ENCODE measurements at regions not wholly inside any gene's neighbourhood (a gene's known extent, or its start where the extent isn't known, plus 50 kb on each side); places are given as distances from the start of the nearest gene placed in this dataset.

DNA sequence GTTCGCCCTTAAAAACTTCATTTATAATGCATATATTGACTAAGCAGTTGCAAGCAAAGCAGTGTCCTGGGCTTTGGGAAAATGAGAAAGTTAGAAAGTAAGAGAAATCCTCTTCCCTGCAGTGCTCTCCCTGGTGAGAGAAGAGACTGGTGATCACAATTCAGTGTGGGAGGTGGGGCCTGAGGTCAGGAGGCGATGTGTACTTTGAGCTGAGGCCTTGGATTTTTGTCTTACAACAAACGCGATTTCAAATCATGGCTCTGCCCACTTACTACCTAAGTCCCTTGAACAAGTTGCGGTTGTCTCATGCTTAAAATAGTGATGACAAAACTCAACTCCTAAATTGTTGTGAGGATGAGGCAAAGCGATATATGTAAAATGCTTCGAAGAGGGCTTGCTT lies 316.3 kb upstream of the NECTIN3 start:
- no peak for DNase-seq (ENCODE audit: low spot score)
- Histone ChIP-seq H3K27ac (no peak overlapping the region), H3K4me3 (no peak overlapping the region)
- TF ChIP-seq, protein P1, sequence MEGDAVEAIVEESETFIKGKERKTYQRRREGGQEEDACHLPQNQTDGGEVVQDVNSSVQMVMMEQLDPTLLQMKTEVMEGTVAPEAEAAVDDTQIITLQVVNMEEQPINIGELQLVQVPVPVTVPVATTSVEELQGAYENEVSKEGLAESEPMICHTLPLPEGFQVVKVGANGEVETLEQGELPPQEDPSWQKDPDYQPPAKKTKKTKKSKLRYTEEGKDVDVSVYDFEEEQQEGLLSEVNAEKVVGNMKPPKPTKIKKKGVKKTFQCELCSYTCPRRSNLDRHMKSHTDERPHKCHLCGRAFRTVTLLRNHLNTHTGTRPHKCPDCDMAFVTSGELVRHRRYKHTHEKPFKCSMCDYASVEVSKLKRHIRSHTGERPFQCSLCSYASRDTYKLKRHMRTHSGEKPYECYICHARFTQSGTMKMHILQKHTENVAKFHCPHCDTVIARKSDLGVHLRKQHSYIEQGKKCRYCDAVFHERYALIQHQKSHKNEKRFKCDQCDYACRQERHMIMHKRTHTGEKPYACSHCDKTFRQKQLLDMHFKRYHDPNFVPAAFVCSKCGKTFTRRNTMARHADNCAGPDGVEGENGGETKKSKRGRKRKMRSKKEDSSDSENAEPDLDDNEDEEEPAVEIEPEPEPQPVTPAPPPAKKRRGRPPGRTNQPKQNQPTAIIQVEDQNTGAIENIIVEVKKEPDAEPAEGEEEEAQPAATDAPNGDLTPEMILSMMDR (IDR thresholded peaks at IDR 0.05) = no peak

DNA sequence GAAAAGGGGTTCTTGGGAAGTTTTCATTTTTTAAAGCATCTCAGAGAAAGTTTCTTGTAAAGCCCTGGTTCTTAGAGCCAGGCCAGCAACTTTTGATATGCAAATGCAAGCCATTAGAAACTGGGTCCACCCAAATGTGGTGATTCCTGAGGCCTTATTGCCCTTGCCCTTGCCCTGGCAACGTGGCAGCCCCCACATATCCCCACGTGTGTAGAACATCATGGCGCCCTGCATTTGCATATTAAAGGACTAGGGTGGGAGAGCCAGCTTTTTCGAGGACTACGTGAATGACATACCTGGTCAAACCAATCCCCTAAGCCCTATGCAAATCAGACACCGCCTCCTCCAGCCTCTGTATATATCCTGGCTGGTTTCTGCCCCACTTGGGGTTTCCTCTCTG lies 314.9 kb upstream of the NECTIN3 start:
- no peak for DNase-seq (ENCODE audit: low spot score)
- no peak overlapping the region for H3K4me3 ChIP-seq
- H3K27ac ChIP-seq = no peak overlapping the region
- TF ChIP-seq, protein P1 (IDR thresholded peaks at IDR 0.05) = no peak

DNA sequence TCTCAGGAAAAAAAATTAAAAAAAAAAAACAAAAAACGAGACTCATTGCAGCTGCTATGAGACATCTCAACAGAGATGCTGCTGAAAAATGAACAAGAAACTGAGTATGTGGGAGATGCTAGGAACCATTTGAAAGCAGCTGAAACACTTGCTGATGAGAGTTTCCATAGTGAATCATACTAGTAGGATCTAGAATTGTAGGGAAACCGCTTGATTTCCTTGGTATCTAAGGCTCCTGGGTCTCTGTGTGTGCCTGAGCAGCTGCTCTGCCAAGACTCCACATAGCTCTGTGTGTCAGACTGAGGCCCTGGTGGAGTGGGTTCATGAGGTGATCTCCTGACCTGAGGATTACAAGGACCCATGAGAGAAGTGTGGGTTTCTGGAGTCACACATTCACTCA lies 313.4 kb upstream of the NECTIN3 start:
- Histone ChIP-seq H3K27ac (no peak overlapping the region), H3K4me3 (no peak overlapping the region)
- TF ChIP-seq, protein P1 (IDR thresholded peaks at IDR 0.05) = no peak
- DNase-seq (ENCODE audit: low spot score) = no peak

DNA sequence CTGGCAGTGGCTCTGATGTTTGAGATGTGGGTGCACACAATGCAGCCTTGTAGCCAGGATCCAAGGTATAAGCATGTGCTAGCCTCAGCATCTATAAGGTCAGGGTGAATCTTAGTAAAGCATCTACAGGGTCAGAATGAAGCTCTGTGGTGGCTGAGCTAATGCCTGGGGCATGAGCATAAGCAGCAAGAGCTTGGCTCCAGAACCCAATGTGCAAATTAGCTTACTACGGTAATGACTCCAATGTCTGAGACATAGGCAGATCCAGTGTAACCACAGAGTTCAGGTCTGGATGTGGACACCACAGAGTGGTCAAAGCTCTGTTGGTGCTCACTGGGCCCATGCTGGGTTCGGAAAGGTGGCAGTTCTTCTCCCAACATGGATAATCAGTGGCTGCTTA lies 304.5 kb upstream of the NECTIN3 start:
- Histone ChIP-seq H3K4me3 (no peak overlapping the region), H3K27ac (no peak overlapping the region)
- no peak for DNase-seq (ENCODE audit: low spot score)
- TF ChIP-seq, protein P1 (IDR thresholded peaks at IDR 0.05) = no peak

DNA sequence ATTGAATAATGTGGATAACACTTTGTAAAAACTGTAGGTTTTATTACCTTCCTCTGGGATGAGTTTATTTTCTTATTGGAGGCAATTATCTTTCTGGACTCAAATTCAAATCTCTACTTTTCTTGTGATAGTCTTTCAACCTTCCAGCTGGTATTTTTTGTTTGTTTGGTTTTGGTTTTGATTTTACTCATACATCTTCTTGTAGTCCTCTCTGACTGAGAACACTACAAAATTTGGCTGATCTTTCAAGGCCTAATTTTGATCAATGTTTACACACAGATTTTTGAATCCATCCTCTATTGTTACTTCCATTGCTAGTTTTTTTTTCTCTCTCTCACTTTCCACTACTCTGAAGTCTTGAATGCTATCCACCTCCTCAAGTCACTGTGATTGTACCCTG lies 303.8 kb upstream of the NECTIN3 start:
- DNase-seq (ENCODE audit: low spot score) = no peak
- TF ChIP-seq, protein P1 (IDR thresholded peaks at IDR 0.05) = no peak
- H3K4me3 ChIP-seq = no peak overlapping the region
- no peak overlapping the region for H3K27ac ChIP-seq

DNA sequence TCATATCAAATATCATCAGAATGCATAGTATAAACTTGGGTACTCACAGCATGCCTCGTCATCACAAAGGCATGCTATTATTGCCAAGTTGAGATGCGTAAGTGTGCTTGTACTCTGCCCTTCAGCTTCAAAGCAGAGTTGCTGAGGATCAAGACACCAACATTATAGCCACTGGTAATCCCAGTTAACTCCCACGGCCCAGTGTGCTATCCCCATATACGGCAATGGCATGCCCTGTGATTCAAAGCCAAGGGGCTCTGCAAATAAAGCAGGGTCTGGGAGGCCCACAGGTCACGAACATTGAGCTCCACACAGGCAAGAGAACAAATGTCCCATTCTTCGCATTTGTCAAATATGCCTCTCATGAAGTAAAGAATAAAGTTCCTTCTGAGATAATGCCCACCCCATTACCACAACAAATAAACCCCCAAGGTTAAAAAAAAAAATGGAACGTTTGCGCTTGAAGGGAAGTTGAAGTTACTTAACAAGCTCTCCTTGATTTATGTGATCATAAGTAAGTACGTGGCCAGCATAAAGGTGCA lies 298.1 kb upstream of the NECTIN3 start:
- Histone ChIP-seq H3K27ac (no peak overlapping the region), H3K4me3 (no peak overlapping the region)
- TF ChIP-seq, protein P1 (IDR thresholded peaks at IDR 0.05) = no peak
- DNase-seq (ENCODE audit: low spot score) = no peak

DNA sequence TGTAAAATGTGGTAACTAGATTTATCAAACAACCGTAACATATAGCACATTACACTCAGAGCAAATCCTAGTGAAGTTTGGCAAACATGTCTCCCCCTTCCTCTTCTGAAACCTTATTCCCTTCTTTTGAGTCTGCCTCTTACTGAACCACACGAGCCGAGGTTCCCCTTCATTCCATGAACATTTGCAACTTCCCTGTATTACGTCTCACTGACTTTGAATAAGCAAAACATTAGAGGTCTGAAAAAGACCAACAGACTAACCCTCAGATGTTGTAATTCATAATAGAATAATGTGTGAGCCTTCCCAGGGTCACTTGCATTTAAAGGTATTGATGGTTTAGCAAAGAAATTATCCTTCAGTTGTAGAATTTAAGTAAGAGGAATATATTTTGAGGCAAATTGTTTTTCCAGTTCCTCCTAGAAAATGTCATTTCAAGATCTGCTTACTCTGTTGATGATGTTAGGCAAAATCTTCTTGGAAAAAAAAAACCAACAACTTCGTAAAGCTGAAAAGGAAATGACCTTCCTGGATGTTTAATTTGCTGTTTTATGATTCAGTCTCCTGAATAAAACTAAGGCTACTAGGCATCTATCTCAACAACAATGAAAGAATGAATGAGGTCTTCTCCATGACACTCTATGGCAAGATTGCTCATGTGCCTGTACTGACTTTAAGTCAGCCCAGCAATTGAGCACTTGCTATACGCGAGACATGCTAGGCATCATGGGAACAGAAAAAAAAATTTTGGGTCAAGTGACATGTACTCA lies 296.9 kb upstream of the NECTIN3 start:
- no peak overlapping the region for H3K4me3 ChIP-seq
- DNase-seq (ENCODE audit: low spot score) = no peak
- no peak overlapping the region for H3K27ac ChIP-seq
- TF ChIP-seq, protein P1 (IDR thresholded peaks at IDR 0.05) = no peak
